HG02759 (cell line): ENCODE measurements at regions not wholly inside any gene's neighbourhood (a gene's known extent, or its start where the extent isn't known, plus 50 kb on each side); places are given as distances from the start of the nearest gene placed in this dataset.
A peak's percentile ranks its signal among the peaks of the same experiment; 100 is the strongest.
"Not testable (repeated sequence)": the region's sequence is repeated elsewhere in the genome, so short reads cannot be mapped to it uniquely, and the experiment has no call there.

Source experiments
- ATAC-seq: cut with Tn5 transposase; IDR thresholded peaks from one replicate; pipeline ENCODE4 v1.9.1; 2021; ENCODE audit warnings: mild to moderate bottlenecking, moderate library complexity; ENCODE audit not compliant: unreplicated experiment

DNA sequence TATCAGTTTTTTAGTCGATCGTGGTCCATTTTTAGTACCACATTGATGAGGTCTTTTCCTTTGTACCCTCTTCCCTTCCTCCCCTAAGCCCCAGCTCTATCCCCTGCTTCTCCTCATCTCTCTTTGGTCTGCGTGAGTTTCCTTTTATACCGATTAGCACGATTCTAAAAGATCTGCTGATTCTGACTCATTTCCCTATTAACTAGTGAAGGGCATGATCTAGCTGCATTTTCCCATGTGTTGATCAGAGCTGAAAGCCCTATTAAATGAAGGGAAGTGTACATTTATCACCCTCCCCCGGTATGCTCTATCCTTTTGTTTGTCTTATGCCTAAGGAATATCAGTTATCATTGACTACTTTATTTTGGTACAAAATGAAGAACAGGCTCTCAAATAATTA lies 181.7 kb upstream of the NPY2R start:
- ATAC-seq: no peak

DNA sequence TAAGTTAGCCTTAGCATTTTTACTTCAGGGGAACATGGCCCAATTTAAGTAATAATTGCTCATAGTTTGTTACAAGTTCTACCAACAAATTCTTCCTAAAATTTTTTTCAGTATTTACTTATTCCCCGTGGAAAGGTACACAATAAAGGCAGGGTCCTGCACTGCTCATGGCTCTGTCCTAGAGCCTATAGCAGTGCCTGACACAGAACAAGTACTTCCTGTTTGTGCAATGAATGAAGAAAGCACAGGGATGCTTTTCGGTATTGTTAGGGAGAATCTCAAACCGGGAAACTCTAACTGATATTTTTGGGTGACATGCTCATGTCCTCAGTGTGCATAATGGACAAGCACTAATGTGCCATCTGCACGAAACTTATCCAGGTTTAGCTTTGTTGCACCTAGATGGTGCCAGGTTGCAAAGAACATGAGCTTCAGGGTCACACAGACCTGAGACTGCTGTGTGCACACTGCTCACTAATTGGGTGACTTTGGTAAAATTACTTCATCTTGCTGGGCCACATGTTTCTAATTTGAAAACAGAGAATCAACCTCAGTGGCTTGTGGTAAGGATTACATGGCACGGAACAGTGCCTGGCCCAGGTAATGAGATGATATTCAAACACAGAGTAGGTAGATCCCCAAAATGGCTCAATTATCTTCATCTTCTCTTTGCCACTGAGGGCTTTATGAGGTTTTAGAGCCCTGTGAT lies 175.8 kb upstream of the NPY2R start:
- peak; percentile 46 for ATAC-seq

DNA sequence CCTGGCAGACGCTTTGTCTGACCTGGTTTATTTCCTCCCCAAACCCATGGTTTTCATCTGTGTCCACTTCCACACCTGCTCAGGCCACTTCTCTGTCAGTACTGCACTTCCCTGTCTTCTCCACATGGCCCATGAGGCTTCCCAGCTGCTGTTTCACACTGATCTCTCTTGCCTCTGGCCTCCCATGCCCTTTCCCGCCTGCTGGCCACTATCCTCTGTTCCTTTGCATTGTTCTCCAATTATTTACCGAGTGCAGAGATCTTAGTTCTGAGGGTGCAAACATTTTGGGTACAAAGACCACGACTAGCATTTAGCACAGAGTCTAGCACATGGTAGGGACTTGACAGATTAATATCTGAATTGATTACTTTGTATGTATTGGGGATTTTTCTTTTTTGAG lies 174.8 kb upstream of the NPY2R start:
- no peak for ATAC-seq

DNA sequence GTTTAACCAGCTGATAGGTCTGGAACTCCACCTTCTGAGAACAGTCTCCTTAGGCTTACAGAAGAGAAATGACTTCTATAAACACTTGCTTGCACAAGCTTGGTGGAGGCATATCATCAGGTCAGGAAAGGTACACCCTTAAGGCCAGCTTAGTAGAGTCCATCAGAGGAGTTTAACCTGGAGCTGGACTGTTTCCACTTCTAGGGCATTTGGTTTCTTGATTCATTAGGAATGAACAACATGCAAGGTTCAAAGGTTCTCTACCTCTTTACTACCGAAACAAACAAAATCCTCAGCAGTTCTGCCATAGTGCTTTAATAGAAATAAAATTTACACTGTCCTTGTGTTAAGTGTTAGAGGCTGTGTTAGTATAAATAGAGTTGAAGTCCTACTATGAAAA lies 171.4 kb upstream of the NPY2R start:
- ATAC-seq: no peak

DNA sequence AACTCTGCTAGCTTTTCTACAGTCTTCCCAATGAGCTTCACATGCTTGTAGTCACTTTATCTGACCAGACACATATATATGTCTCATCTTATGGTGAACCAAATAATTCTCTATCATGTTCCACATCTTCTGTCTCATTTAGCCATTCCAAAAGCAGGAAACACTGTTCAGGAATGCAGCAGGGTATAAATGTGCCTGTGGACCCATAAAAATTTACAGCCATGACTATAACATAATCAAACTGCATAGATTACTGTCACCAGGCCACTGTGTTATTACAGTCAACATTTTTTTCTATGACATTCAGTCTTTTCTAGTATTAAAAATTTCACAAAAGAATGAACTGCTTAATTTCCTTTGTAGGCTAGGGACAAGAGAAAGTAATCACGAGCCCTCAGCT lies 170.0 kb upstream of the NPY2R start:
- ATAC-seq: no peak

DNA sequence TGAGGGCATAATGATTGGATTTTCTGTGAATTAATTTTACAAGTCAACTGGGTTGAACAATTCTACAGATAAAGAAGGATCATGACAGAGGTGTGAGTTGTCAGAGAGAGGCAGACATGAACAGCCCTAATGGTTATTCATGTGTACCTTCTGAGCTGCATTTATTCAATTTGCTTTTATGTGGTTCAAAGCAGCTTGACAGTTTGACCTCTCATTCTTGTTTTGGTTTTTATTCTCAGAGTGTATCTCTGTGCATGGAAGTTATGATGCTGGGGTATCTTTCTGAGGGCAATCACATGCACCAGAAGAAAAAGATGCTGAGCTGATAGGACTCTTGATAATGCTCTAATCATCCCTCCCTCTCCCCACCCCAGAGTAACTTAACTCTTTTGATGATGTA lies 169.3 kb upstream of the NPY2R start:
- ATAC-seq: no peak

DNA sequence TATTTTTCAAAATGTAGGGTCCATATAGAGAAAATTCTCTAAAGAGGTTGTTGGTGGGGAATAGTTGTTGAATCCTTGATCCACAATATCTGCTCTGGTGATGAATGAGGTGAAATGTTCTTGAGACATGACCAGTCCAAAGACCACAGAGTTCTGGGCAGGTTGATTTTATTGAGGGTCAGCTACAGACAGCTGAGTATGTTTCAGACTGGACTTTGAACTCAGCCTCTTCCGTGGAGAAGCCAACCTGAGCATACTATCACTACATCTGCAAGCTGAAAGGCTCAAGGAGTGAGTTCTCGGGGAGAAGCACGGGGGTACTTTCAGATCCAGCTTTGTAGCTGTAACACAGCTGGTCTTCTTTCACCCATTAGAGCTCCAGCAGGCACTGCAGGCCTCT lies 168.4 kb upstream of the NPY2R start:
- ATAC-seq: no peak

DNA sequence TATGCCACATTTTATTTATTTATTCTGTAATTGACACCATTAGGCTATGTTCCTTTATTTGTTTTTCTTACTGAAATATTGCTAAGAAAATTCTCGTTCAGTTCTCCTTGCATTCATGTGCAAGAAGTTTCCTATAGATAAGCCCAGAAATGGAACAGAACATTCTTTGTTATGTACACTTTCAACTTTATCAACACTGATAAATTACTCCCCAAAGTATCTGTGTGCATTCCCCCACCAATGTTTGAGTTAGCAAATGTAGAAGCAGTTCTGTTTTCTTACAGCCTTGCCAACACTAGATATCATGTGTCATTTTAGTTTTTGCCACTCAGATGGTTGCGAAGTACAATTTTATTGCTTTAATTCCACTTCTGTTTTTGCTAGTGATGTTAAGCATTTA lies 166.4 kb upstream of the NPY2R start:
- ATAC-seq: no peak

DNA sequence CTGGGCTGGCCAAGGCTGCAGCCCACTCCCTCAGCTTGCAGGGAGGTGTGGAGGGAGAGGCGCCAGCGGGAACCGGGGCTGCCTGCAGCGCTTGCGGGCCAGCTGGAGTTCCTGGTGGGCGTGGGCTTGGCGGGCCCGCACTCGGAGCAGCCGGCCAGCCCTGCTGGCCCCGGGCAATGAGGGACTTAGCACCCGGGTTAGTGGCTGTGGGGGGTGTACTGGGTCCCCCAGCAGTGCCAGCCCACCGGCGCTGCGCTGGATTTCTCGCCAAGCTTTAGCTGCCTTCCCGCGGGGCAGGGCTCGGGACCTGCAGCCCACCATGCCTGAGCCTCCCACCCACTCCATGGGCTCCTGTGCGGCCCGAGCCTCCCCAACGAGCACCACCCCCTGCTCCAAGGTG lies 164.2 kb upstream of the NPY2R start:
- not testable (repeated sequence) for ATAC-seq

DNA sequence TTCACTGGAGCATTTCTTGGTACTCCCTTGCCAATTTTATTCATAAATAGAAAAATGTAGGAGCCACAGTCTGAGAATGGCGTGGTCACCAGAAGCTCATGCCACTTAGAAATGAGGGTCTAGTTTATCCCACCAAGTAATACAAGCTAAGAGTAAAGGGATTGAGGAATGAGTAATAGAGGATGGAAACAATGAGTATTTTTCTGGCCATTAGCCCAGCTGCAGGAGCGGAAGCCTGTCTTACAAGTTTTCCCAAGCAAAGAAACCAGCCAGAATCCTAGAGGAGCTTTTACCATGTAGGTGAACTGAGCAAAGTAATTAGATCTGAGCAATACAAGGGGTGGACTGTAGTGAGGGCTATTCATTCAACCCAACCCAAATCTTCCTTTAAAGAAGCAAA lies 160.7 kb upstream of the NPY2R start:
- ATAC-seq: no peak

DNA sequence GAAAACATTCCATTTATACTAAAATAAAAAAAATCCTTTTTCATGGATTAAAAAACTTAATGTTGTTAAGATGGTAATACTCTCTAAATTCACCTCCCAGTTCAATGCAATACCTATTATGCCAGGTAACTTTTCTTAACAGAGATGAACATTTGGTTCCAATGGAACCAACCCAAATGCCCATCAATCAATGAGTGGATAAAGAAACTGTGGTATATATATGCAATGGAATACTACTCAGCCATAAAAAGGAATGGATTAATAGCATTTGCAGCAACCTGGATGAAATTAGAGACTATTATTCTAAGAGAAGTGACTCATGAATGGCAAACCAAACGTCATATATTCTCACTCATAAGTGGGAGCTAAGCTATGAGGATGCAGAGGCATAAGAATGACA lies 154.4 kb upstream of the NPY2R start:
- not testable (repeated sequence) for ATAC-seq

DNA sequence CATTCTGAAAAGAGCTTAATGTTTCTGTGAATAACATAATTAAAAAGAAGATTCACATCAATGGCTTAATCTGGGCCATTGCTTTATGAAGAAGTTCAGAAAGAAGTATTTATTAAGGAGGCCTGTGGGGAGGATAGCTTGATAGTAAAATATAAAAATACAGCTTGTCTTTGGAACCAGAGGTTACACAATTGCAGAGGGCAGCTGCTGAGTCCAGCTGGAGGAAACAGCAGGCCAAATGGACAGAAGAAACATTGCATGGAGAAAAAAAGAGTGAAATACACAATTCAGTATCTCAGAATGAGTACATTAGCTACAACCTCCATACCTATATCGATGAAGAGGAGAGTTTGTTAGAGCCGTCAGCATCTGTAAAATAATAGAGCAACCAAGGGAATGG lies 148.0 kb upstream of the NPY2R start:
- ATAC-seq: no peak

DNA sequence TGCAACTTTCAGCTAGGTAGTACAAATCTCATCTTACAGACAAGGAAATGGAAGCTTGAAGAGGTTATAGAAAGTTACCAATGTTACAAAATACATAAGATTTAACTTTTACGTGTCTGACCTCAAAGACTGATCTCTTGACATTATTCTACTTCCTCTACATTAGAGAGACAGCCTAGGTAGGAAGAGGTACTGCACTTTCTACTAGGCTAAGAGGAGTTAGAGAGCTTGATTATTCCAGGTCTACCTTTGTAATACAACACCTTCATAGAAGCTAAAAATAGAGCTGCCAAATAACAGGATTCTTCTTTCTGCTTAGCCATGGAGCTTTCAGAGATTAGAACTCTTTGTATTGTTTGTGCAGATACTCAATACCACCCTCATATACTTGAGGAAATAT lies 147.6 kb upstream of the NPY2R start:
- ATAC-seq: no peak

DNA sequence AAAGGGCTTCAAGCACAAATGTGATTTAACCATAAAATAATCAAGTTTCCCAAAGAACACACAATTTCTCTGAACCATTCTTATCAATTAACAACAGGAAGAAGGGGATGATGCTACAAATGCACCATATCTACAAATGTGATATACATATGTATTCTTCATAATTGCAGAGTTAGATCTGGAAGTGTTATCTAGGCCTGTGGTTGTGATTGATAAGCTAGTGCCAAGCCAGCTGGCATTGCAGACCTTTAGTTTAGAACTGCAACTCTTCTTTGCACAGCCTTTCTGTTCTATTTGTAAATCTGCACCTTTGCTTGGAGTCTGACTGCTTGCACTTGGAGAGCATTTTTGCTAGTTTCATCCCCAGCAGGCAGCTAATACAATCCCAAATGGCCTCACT lies 145.5 kb upstream of the NPY2R start:
- no peak for ATAC-seq

DNA sequence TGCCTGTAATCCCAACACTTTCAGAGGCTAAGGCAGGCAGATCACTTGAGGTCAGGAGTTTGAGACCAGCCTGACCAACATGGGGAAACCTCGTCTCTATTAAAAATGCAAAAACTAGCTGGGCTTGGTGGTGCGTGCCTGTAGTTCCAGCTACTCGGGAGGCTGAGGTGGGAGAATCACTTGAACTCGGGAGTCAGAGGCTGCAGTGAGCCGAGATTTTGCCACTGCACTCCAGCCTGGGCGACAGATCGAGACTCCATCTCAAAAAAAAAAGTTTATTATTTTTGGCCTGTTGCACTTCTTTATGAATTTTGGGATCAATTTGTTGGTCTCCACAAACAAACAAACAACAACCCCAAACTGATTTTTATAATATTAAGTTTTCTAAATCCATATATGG lies 143.5 kb upstream of the NPY2R start:
- ATAC-seq: not testable (repeated sequence)

DNA sequence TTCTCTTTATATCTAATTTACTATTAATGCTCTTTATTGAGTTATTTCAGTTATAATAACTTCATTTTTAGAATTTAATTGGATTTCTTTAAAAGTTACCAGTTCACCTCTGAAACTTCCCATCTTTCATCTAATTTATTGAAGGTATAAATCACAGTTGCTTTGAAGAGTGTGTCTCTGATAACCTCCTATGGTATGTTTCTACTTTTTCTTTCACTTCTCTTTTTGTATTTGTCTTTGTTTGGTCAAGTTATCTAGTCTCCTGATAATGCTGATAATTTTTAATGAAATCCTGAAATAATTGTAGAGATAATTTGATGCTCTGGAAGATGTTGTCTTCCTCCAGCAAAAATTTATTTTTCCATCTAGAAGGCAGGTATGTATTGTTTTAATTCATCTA lies 141.6 kb upstream of the NPY2R start:
- no peak for ATAC-seq

DNA sequence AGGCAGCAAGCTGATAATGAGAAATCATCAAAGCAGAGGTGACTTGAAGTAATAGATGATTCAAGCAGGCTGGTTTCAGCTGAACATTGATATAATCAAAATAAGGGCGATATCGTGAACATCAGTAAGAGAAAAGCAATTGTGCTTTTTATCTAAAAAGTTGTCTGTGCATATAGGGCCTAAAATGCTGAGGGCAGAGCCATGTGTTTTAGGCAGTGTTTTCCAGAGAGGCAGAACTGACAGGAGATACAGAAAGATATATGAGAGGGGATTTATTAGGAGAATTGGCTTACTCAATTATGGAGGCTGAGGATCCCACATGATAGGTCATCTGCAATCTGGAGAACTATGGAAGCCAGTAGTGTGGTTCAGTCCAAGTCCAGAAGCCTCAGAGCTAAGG lies 136.5 kb upstream of the NPY2R start:
- ATAC-seq: no peak

DNA sequence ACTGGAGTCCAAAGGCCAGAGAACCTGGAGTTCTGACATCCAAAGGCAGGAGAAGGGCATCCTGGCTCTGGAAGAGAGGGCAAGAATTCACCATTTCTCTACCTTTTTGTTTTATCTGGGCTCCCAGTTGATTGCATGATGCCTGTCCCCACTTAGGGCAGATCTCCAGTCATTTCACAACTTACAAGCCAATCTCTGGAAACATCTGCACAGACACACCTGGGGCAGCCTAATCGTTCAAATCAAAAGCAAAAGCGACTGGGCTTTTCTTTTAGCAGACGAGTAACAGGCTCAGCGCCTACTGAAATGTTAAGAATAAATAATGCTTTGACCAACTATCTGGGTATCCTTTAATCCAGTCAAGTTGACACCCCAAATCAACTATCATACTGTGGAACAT lies 136.0 kb upstream of the NPY2R start:
- no peak for ATAC-seq

DNA sequence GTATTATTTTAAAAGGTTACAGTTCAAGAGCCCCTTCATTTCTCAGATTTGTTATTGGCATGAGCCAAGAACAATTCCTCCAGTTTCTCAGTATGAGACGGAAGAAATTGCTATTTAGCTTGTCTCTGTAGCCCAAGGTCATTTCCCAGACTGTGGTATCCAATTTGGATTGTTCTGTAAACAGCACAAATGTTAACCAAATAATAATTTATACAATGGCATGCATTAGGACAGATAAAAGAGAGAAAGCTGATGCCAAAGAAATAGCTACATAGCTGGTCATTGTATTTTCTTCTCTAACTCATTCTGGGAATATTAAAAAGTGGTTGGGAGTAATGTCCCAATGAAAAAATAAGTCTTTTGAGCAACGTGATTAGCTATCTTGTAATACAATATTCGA lies 134.6 kb upstream of the NPY2R start:
- ATAC-seq: no peak

DNA sequence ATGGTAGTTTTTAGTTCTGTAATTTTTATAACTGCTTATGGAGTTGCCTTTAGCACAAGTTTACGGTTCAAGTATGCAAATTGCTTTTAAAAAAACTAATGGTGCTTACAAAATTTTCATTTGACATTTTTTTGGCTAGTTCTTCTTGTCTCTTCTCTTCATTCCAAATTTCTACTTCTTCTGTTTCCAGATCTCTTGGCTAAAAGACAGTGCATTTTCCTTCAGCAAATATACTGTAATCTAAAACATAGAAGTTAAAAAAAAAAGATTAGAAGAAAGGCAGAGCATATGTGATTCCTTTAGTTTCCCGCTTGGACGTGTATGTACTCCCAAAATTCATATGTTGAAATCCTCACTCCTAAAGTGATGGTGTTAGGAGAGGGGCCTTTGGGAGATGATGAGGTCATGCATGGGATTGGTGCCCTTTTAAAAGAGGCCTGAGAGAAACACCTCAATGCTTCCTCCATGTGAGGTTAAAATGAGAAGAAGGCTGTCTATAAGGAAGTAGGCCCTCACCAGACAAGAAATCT lies 132.1 kb upstream of the NPY2R start:
- ATAC-seq: no peak

DNA sequence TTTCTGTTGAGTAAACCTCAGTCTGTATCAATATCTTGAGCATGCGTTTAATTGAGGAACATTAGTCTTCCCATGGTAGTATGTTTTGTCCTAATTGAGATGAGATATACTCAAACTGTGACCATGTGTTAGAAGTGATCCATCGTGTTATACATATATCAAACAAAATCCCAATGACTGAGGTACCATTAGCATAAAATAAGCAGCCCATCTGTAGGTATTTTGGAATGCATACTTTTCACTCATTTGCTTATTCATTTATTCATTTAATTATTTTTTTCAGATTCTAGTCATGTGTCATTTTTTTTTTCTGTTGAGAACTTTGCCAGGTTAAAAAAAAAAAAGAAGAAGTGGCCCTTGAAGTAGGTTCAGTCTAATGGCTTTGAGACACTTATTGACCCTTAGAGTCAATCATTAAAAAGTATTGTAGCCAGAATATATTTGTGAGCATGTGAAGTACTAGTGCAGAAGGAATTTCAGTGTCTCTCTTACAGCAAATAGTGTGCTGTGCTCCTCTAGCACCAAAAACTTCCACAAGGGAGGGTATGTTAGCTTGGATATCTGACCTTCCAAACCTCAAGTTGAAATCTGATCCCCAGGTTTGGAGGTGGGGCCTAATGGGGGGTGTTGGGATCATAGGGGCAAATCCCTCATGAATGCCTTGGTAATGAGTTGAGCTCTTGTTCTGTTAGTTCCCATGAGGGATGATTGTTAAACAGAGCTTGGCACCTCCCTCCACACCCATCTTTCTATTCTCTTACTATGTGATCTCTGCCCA lies 130.8 kb upstream of the NPY2R start:
- no peak for ATAC-seq

DNA sequence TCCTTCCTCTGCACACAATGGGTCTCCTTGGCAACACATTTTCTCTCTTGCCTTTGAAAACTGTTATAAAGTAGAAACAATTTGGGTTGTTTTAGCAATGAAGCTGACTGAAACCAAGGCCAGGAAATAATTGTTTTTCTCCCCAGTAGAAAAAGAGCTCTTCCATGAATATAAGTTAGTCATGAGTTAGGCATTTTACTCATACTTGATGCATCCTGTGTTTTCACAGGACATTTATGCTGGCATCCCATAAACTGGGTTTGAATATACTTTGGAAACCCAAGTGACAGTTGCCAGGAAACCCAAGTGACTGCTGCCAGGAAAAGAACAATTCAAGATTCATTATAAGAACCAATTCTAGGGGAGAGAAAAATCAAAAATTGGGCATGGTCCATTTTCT lies 128.6 kb upstream of the NPY2R start:
- ATAC-seq: no peak
